NB4 (cell line): ENCODE measurements at regions not wholly inside any gene's neighbourhood (a gene's known extent, or its start where the extent isn't known, plus 50 kb on each side); places are given as distances from the start of the nearest gene placed in this dataset.
"Not testable (repeated sequence)": the region's sequence is repeated elsewhere in the genome, so short reads cannot be mapped to it uniquely, and the experiment has no call there.

Experiments used
- DNase-seq: peaks from one replicate; pipeline ENCODE4 v3.0.0; 2010; ENCODE audit warnings: low read depth
- H3K4me3 ChIP-seq: one replicate; pipeline ENCODE4 v1.5.1; 2011; ENCODE audit warnings: mild to moderate bottlenecking, low read depth, low read length, moderate library complexity
- MYC ChIP-seq: IDR thresholded peaks from 2 replicates; pipeline ENCODE4 v1.6.1; 2011; ENCODE audit warnings: low read depth, low read length
- POLR2A ChIP-seq: IDR thresholded peaks from 2 replicates; pipeline ENCODE4 v1.6.1; 2011; ENCODE audit warnings: mild to moderate bottlenecking; ENCODE audit not compliant: insufficient read length; ENCODE audit errors: extremely low read depth
- TF ChIP-seq, protein P1 (sequence below): IDR thresholded peaks from 2 replicates; pipeline ENCODE4 v1.6.1; 2011; ENCODE audit warnings: low read depth, low read length
- TF ChIP-seq, protein P2 (sequence below): IDR thresholded peaks from one replicate; pipeline ENCODE4 v1.5.1; 2012; ENCODE audit warnings: low read depth, low read length

DNA sequence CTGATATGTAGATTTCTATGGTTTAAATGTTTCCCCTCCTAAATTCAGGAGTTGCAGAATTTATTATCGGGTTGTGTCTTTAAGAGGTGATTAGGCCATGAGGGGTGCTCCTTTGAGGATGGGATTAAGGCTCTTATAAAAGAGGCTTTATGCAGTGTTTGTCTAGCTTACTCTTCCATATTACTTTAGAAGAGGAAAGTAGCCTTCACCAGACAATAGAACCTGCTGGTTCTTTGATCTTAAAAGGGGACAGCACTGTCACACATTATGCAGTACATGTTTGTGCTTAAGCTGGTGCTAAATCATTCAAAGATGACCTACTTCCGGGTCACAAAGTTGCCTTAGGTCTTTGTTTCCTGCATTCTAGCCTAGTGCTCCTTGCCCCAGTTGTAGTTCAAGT is 81.0 kb downstream of the CPXCR1 start:
- no peak for TF ChIP-seq MYC
- no peak overlapping the region for H3K4me3 ChIP-seq
- no peak for DNase-seq

DNA sequence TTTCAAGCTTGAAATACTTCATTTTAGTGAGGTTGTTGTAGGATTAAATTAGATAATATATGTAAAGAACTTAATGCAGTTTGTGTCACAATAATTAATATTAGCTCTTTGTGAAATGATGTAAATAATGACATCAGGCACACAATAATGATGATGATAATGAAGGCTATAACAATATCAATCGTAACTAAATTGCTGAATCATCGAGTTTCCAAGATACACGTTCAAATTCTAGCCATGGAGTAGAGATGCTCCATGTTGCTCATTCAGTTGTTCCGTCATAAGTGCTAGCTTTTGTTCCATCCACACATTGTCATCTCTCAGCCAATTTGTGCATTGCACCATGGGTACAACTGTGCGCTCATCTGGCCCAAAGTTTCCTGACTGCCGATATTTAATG is 83.1 kb downstream of the CPXCR1 start:
- H3K4me3 ChIP-seq: no peak overlapping the region
- DNase-seq: no peak
- no peak for TF ChIP-seq POLR2A
- TF ChIP-seq, protein P1, sequence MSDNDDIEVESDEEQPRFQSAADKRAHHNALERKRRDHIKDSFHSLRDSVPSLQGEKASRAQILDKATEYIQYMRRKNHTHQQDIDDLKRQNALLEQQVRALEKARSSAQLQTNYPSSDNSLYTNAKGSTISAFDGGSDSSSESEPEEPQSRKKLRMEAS: no peak

DNA sequence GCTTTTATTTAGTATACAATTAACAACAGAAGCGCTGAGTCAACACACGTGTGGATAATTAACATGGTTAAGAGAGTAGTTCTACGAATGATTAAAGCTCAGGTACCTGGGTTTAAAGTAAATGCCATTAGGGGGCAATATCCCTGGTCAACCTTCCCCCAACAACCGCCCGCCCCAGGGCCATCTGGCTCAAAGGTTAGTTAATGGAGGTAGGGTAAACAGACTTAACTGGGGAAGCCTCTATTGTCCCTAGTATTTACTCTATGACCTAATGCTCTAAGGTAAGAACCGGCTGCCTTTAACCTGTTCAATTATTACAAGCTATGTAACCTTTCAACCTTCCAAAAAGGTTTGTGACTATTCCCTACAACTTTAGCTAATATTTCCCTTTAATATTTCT is 90.7 kb downstream of the CPXCR1 start:
- DNase-seq, H3K4me3 ChIP-seq: not testable (repeated sequence)

DNA sequence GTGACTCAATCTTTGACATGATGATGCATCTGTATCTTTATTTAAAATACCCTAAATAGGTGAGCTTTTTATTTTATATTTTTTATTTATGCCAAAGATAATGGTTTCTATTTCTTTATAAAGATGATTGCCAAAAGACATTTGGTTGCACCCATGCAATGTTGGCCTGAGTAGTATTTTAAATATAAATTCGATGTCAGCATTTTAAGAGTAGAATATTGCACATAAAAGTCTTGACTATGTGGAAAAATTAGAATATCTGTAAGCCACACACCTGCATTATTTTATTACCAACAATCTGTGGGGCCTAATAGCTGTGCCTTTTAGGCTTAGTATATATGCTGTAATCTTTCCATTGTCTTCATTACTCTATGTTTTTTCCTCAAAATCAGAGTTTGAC is 91.4 kb downstream of the CPXCR1 start:
- no peak for DNase-seq
- H3K4me3 ChIP-seq: no peak overlapping the region
- TF ChIP-seq, protein P1: no peak
- TF ChIP-seq, protein P2, sequence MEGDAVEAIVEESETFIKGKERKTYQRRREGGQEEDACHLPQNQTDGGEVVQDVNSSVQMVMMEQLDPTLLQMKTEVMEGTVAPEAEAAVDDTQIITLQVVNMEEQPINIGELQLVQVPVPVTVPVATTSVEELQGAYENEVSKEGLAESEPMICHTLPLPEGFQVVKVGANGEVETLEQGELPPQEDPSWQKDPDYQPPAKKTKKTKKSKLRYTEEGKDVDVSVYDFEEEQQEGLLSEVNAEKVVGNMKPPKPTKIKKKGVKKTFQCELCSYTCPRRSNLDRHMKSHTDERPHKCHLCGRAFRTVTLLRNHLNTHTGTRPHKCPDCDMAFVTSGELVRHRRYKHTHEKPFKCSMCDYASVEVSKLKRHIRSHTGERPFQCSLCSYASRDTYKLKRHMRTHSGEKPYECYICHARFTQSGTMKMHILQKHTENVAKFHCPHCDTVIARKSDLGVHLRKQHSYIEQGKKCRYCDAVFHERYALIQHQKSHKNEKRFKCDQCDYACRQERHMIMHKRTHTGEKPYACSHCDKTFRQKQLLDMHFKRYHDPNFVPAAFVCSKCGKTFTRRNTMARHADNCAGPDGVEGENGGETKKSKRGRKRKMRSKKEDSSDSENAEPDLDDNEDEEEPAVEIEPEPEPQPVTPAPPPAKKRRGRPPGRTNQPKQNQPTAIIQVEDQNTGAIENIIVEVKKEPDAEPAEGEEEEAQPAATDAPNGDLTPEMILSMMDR: no peak
- no peak for TF ChIP-seq POLR2A
- TF ChIP-seq MYC: no peak

DNA sequence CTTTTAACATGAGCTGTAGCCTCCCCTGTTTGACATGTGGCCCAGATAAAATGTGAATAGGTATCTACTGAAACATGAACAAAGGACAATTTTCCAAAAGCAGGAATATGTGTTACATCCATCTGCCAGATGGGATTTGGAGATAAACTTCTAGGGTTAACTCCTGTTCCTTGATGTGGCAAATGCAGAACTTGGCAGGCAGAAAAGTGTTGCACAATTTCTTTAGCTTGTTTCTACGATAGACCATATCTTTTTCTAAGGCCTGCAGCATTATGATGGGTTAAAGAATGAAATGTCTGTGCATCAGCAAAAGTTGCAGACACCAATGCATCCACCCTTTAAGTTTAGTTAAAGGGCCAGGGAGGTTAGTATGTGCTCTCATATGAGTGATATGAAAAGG is 96.8 kb downstream of the CPXCR1 start:
- not testable (repeated sequence) for DNase-seq, H3K4me3 ChIP-seq

DNA sequence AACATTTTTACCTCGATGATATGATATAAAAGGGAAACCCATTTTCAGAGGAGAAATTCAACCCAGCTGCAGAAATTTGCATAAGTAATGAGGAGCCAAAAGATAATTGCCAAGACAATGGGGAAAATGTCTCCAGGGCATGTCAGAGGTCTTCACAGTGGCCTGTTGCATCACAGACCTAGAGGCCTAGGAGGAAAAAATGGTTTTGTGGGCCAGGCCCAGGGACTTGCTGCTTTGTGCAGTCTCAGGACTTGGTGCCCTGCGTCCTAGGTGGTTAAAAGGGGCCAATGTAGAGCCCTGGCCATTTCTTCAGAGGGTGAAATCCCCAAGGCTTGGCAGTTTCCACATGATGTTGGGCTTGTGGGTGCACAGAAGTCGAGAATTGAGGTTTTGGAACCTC is 106.9 kb downstream of the CPXCR1 start:
- DNase-seq: no peak
- no peak for TF ChIP-seq MYC
- TF ChIP-seq, protein P1: no peak
- TF ChIP-seq, protein P2: no peak
- no peak for TF ChIP-seq POLR2A

DNA sequence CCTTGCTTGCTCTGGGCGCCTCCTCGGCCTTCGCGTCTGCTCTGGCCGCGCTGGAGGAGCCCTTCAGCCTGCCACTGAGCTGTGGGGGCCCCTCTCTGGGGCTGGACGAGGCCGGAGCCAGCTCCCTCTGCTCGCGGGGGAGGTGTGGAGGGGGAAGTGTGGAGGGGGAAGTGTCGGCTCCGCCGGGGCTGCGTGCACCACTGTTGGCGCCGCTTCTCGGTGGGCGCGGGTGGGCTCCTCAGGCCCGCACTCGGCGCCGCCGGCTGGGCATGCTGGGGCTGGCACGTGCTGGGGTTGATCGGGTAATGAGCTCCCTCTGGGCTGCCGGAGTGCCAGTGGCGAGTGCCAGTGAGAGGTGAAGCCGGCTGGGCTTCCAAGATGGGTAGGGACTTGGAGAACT is 116.7 kb downstream of the CPXCR1 start:
- no peak for DNase-seq
- no peak overlapping the region for H3K4me3 ChIP-seq
- TF ChIP-seq, protein P2: no peak
- TF ChIP-seq MYC: no peak
- TF ChIP-seq POLR2A: no peak
- TF ChIP-seq, protein P1: no peak

More for the DNA sequence above, 106.9 kb downstream of the CPXCR1 start:
- H3K4me3 ChIP-seq: no peak overlapping the region

DNA sequence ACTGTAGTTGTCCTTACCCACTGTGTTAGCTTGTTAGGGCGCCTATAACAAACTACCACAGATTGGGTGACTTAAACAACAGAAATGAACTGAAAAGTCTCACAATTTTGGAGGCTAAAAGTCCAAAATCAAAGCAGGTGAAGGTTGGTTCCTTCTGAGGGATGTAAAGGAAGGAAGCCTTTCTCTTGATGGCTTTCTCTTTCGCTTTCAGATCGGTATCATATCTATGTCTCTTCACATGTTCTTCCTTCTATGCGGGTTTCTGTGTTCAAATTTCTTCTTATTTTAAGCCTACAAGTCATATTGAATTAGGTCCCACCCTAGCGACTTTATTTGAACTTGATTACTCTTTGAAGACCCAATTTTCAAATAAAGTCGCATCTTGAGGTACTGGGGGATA is 118.6 kb downstream of the CPXCR1 start:
- DNase-seq: no peak
- TF ChIP-seq, protein P2: no peak
- TF ChIP-seq, protein P1: no peak
- TF ChIP-seq MYC: no peak
- no peak for TF ChIP-seq POLR2A

More for the DNA sequence above, 118.6 kb downstream of the CPXCR1 start:
- no peak overlapping the region for H3K4me3 ChIP-seq
